Sigmoid colon (tissue), 4 donors: ENCODE measurements at regions not wholly inside any gene's neighbourhood (a gene's known extent, or its start where the extent isn't known, plus 50 kb on each side); places are given as distances from the start of the nearest gene placed in this dataset.

Experiments
- EP300 ChIP-seq, 4 donors: sonication (generic); formaldehyde crosslinking; IDR thresholded peaks; one replicate each; pipeline ENCODE4 v1.6.1; 2017; ENCODE audit warnings: antibody characterized with exemption in 4 of 4
- POLR2A ChIP-seq, 2 donors: fragments of 450-650 bp; IDR thresholded peaks; one replicate each; pipeline ENCODE4 v1.6.1; 2016; ENCODE audit warnings: antibody characterized with exemption in 2 of 2, mild to moderate bottlenecking in 2 of 2, moderate library complexity in 2 of 2
- POLR2AphosphoS5 ChIP-seq, 4 donors: sonication (generic); formaldehyde crosslinking; IDR thresholded peaks; one replicate each; pipeline ENCODE4 v1.6.1; 2017; ENCODE audit warnings: antibody characterized with exemption in 4 of 4
- TF ChIP-seq, protein P1 (sequence below), 4 experiments: fragments of 450-650 bp in 3 of 4; fragments of 200-600 bp in 1 of 4; IDR thresholded peaks; one replicate each; pipeline ENCODE4 v1.5.1; 2016 to 2019; ENCODE audit warnings: antibody characterized with exemption in 4 of 4, mild to moderate bottlenecking in 3 of 4, moderate library complexity in 2 of 4

DNA sequence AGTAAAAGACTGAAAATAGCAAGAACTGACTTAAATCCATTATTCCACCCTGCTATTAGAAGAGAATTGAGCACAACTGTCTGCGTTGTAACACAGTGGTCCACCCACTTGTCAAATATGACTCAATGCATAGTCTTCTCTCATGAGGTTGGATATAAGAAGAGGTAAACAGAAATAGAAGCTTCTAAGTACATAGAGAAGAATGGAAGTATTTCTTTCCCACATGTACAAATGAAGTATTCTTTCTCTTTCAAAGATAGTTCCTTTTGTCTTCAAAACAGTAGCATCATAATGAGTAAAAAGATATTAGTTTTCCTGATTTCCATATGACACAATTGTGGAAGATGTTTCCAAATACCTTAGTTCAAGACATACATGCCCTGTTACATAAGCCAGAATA, 348.6 kb upstream of the CCDC54 start:
- TF ChIP-seq, protein P1, sequence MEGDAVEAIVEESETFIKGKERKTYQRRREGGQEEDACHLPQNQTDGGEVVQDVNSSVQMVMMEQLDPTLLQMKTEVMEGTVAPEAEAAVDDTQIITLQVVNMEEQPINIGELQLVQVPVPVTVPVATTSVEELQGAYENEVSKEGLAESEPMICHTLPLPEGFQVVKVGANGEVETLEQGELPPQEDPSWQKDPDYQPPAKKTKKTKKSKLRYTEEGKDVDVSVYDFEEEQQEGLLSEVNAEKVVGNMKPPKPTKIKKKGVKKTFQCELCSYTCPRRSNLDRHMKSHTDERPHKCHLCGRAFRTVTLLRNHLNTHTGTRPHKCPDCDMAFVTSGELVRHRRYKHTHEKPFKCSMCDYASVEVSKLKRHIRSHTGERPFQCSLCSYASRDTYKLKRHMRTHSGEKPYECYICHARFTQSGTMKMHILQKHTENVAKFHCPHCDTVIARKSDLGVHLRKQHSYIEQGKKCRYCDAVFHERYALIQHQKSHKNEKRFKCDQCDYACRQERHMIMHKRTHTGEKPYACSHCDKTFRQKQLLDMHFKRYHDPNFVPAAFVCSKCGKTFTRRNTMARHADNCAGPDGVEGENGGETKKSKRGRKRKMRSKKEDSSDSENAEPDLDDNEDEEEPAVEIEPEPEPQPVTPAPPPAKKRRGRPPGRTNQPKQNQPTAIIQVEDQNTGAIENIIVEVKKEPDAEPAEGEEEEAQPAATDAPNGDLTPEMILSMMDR (IDR thresholded peaks at IDR 0.05): no peak
- TF ChIP-seq EP300 (IDR thresholded peaks at IDR 0.05) (no peak), POLR2A (IDR thresholded peaks at IDR 0.05) (no peak), POLR2AphosphoS5 (IDR thresholded peaks at IDR 0.05) (no peak)
